Osteoblast (primary cell): ENCODE measurements at regions not wholly inside any gene's neighbourhood (a gene's known extent, or its start where the extent isn't known, plus 50 kb on each side); places are given as distances from the start of the nearest gene placed in this dataset.

ENCODE experiments used
- DNase-seq: peaks from one replicate; pipeline ENCODE4 v3.0.0; 2011; ENCODE audit warnings: low spot score, mixed read lengths; ENCODE audit not compliant: insufficient read length; ENCODE audit errors: missing footprints
- H2AFZ ChIP-seq: 2 replicates; pipeline ENCODE4 v1.6.0; 2011; ENCODE audit warnings: mild to moderate bottlenecking, low read length
- H3K27ac ChIP-seq: 2 replicates; pipeline ENCODE4 v1.5.1; 2011; ENCODE audit warnings: mild to moderate bottlenecking, low read depth, low read length, moderate library complexity
- H3K27me3 ChIP-seq: 2 replicates; pipeline ENCODE4 v1.6.0; 2012; ENCODE audit warnings: mild to moderate bottlenecking, control low read depth, inconsistent platforms, low read length, moderate library complexity; ENCODE audit not compliant: insufficient read depth
- H3K36me3 ChIP-seq: 2 replicates; pipeline ENCODE4 v1.5.1; 2011; ENCODE audit warnings: mild to moderate bottlenecking, low read length, control low read depth, moderate library complexity; ENCODE audit not compliant: insufficient read depth
- H3K4me1 ChIP-seq: 2 replicates; pipeline ENCODE4 v1.5.1; 2011; ENCODE audit warnings: mild to moderate bottlenecking, low read length, control low read depth, moderate library complexity; ENCODE audit not compliant: insufficient read depth
- H3K4me2 ChIP-seq: 2 replicates; pipeline ENCODE4 v1.6.0; 2011; ENCODE audit warnings: mild to moderate bottlenecking, low read length; ENCODE audit not compliant: insufficient read depth
- H3K4me3 ChIP-seq: fragments of 200-600 bp; sonication (generic); 3 replicates; pipeline ENCODE4 v1.5.1; 2012; ENCODE audit warnings: mild to moderate bottlenecking, low read length, inconsistent platforms; ENCODE audit not compliant: insufficient read depth
- H3K79me2 ChIP-seq: 2 replicates; pipeline ENCODE4 v1.6.0; 2012; ENCODE audit warnings: mild to moderate bottlenecking, low read length, control low read depth, inconsistent platforms; ENCODE audit not compliant: insufficient read depth
- H3K9me3 ChIP-seq: 2 replicates; pipeline ENCODE4 v1.5.1; 2011; ENCODE audit warnings: low read depth, low read length, control low read depth
- H4K20me1 ChIP-seq: 2 replicates; pipeline ENCODE4 v1.6.0; 2012; ENCODE audit warnings: mild to moderate bottlenecking, low read length, control low read depth; ENCODE audit not compliant: insufficient read depth
- CTCF ChIP-seq: IDR thresholded peaks from 2 replicates; pipeline ENCODE4 v1.5.1; 2011; ENCODE audit warnings: mild to moderate bottlenecking, low read depth, low read length, moderate library complexity; ENCODE audit errors: extremely low read depth

- H3K4me1 ChIP-seq, result no peaks in the 10 kb centered on the region
- H3K4me2 ChIP-seq, result no peak overlapping the region
- no peak for DNase-seq
- no peak overlapping the region for H3K27ac ChIP-seq
- H3K27me3 ChIP-seq, result no peaks in the 10 kb centered on the region
- no peak for TF ChIP-seq CTCF
- no peaks in the 10 kb centered on the region for H4K20me1 ChIP-seq
- no peaks in the 10 kb centered on the region for H3K36me3 ChIP-seq
- no peaks in the 10 kb centered on the region for H3K79me2 ChIP-seq
- no peak overlapping the region for H2AFZ ChIP-seq
- H3K4me3 ChIP-seq, result no peak overlapping the region
- H3K9me3 ChIP-seq, result no peaks in the 10 kb centered on the region
Observed at GRCh38 chr6:184161-184700, 108.1 kb upstream of the DUSP22 start.

- no peak overlapping the region for H2AFZ ChIP-seq
- no peaks in the 10 kb centered on the region for H4K20me1 ChIP-seq
- H3K27ac ChIP-seq, result no peak overlapping the region
- no peaks in the 10 kb centered on the region for H3K9me3 ChIP-seq
- no peak overlapping the region for H3K4me2 ChIP-seq
- no peaks in the 10 kb centered on the region for H3K36me3 ChIP-seq
- DNase-seq, result no peak
- no peaks in the 10 kb centered on the region for H3K27me3 ChIP-seq
- H3K4me3 ChIP-seq, result no peak overlapping the region
- no peak for TF ChIP-seq CTCF
- H3K4me1 ChIP-seq, result no peaks in the 10 kb centered on the region
- no peaks in the 10 kb centered on the region for H3K79me2 ChIP-seq
Observed at GRCh38 chr6:186340-186965, 105.8 kb upstream of the DUSP22 start.

GRCh38 chr6:187210-187861, 105.0 kb upstream of the DUSP22 start:
- no peaks in the 10 kb centered on the region for H4K20me1 ChIP-seq
- H3K4me1 ChIP-seq, result no peaks in the 10 kb centered on the region
- H2AFZ ChIP-seq, result no peak overlapping the region
- H3K27me3 ChIP-seq, result no peaks in the 10 kb centered on the region
- no peaks in the 10 kb centered on the region for H3K9me3 ChIP-seq
- no peak overlapping the region for H3K27ac ChIP-seq
- no peak overlapping the region for H3K4me2 ChIP-seq
- no peak for TF ChIP-seq CTCF
- no peak for DNase-seq
- no peak overlapping the region for H3K4me3 ChIP-seq
- no peaks in the 10 kb centered on the region for H3K79me2 ChIP-seq
- no peaks in the 10 kb centered on the region for H3K36me3 ChIP-seq
